Thyroid gland (tissue), 4 donors: ENCODE measurements at regions not wholly inside any gene's neighbourhood (a gene's known extent, or its start where the extent isn't known, plus 50 kb on each side); places are given as distances from the start of the nearest gene placed in this dataset.

Experiments used
- CTCF ChIP-seq, 6 experiments: fragments of 200-600 bp in 3 of 6; fragments of 450-650 bp in 3 of 6; sonication (generic) in 3 of 6; IDR thresholded peaks; one replicate each; pipeline ENCODE4 v1.5.1; 2016 to 2019; ENCODE audit warnings: antibody characterized with exemption in 6 of 6, mild to moderate bottlenecking in 2 of 6, inconsistent platforms in 1 of 6, moderate library complexity in 1 of 6
- POLR2A ChIP-seq, 2 donors: fragments of 450-650 bp; IDR thresholded peaks; one replicate each; pipeline ENCODE4 v1.6.1; 2017; ENCODE audit warnings: antibody characterized with exemption in 2 of 2, mild to moderate bottlenecking in 2 of 2, moderate library complexity in 1 of 2

GRCh38 chr18:40687399-40687798, 1267.6 kb upstream of the PIK3C3 start:
- TF ChIP-seq CTCF (IDR thresholded peaks at IDR 0.05) (no peak), POLR2A (IDR thresholded peaks at IDR 0.05) (no peak)
